HCEC 1CT (cell line): ENCODE measurements at regions not wholly inside any gene's neighbourhood (a gene's known extent, or its start where the extent isn't known, plus 50 kb on each side); places are given as distances from the start of the nearest gene placed in this dataset.
A peak's percentile ranks its signal among the peaks of the same experiment; 100 is the strongest.
"Not testable (repeated sequence)": the region's sequence is repeated elsewhere in the genome, so short reads cannot be mapped to it uniquely, and the experiment has no call there.

ENCODE experiments used
- DNase-seq: peaks from one replicate; pipeline ENCODE4 v3.0.0-alpha.2; 2017

- peak; percentile 8 for DNase-seq
Observed at GRCh38 chr6:145540741-145541140, 194.6 kb downstream of the EPM2A start.

- DNase-seq: peak; percentile 82
Observed at GRCh38 chr6:145544041-145544440, 191.3 kb downstream of the EPM2A start.

DNA sequence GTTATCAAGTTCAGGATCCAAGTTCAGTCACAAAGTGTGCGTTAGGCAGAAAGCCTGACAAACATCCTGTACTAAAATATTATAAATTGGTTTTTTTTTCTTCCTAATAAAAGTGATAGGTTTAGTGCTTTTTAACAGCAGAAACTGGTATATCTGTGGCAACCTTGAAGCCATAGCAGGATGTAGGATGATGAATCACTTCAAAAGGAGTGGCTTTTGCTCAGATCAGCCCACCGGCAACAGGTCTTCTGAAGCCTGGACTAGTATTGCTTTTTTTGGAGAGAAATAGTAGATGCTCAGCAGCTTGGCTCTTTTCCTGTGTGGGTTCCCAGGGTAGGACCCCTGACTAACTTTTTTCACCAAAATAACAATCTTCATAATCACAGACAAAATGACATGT is 190.8 kb downstream of the EPM2A start:
- DNase-seq: no peak

DNA sequence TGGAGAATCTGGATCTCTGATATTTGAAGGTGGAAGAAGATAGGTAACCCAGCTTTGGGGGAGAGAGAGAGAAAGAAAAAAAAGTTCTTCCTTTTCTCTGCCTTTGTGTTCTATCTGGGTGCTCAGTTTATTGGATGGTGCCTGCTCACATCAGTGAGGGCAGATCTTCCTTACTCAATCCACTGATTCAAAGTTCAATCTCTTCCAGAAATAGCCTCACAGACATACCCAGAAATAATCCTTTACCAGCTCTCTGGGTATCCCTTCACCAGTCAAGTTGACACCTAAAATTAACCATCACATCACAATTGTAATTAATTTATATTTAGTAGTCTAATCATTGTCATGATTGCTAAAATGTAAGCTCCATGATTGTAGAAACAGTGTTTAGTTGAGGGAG is 189.1 kb downstream of the EPM2A start:
- DNase-seq: no peak

GRCh38 chr6:145547594-145548335 is 187.6 kb downstream of the EPM2A start:
- DNase-seq: no peak

DNA sequence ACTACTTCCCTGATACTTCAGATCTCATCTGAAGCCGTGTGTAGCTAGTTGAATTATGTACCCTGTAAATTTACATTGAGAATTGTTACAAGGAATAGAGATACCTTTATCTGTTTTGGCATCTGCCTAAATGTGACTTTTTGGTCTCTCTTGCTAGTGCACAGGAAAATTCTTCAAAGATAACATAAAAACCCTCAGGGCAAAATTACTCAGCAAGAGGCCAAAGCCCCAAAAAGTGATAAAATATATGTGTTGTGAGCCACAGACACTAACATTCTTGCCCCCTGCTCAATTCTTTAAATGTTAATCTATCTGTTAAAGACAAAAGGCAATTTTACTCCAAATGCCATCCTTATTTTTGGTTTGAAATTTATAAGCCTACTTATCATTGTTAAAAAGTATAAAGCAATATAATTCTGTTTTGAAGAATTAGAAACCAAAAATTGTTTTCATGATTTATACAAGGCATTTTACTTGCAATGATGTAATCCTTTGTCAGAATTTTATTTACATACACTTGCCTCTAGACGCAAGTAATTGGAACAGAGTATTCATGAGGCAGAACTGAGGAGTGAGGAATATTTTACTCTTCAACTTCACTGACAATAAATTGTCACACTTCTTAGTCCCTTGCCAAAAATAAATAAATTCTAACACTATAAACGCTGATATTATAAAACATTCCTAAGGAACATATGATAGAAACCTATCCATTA is 186.2 kb downstream of the EPM2A start:
- DNase-seq: no peak

GRCh38 chr6:145551164-145551563 is 184.2 kb downstream of the EPM2A start:
- DNase-seq: no peak

GRCh38 chr6:145555084-145555483 is 180.2 kb downstream of the EPM2A start:
- DNase-seq: no peak

- no peak for DNase-seq
Observed at GRCh38 chr6:145557474-145557873, 177.8 kb downstream of the EPM2A start.

- DNase-seq: no peak
Observed at GRCh38 chr6:145559836-145560235, 175.5 kb downstream of the EPM2A start.

DNA sequence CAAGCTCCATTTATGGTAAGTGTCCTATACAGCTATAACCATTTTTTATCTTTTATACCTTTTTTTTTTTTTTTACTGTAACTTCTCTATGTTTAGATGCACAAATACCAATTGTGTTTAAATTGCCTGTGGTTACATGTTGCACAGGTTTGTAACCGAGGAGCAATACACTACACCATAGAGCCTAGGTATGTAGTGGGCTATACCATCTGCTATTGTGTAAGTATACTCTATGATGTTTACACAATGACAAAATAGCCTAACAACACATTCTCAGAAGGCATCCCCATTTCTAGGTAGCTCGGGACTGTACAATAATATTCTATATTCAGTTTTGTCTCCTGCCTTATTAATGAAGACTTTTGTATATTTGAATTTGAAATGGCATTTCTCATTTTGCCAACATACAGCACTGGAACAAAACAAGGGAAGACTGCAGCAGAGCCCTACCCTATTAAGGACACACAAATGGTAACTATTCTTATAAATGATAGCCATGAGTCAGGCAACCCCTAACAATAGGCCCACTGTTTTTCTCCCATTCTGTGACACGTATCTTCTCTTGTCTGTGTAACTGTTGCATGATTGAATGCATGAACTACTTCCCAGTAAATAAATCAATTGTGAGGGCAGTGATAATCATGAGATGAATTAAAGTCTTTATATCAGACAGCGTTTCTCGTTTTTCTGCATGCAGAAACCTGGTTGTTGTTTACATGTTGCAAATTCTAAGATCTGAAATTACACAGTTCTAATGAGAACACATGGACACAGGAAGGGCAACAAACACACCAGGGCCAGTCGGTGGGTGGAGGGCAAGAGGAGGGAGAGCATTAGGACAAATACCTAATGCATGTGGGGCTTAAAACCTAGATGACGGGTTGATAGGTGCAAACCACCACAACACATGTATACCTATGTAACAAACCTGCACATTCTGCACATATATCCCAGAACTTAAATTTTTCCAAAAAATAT is 173.9 kb downstream of the EPM2A start:
- DNase-seq: no peak

DNA sequence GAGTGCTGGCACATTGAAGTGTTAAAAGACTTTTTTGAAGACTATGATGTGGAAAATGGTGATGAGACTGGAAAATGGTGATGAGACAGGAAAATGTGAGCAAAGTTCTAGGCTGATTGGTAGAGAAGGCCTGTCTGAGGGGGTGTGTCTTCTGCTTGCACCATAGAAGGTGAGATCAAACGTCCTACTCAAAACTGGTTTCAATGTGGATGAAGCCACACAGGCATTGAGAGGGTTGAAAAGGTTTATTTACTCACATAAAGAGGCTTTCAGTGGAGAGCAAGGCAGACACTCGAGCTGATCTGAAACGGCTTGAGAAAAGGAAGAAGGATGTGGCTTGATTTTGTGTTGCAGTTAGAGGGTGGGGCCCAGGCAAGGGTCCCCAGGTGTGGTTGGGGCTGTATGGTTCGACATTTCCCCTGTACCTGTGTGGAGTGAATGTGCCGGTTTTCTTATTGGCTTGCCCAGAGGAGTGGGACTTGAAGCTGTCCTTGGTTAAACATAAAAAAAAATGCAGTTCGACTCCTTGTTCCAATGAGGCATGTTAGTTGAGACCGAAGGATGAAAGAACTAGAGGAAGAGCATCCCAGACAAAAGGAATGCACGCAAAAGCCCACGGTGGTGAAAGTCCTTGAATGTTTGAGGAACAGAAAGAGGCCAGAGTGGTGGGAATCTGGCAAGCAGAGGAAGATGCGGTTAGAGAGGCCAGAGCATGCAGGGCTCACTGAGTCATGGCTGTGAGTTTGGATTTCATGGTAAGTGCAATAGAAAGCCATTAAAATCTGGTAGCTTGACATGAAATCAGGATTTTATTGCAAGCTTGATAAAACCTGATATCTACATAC is 172.3 kb downstream of the EPM2A start:
- no peak for DNase-seq

- no peak for DNase-seq
Observed at GRCh38 chr6:145564553-145564952, 170.8 kb downstream of the EPM2A start.

DNA sequence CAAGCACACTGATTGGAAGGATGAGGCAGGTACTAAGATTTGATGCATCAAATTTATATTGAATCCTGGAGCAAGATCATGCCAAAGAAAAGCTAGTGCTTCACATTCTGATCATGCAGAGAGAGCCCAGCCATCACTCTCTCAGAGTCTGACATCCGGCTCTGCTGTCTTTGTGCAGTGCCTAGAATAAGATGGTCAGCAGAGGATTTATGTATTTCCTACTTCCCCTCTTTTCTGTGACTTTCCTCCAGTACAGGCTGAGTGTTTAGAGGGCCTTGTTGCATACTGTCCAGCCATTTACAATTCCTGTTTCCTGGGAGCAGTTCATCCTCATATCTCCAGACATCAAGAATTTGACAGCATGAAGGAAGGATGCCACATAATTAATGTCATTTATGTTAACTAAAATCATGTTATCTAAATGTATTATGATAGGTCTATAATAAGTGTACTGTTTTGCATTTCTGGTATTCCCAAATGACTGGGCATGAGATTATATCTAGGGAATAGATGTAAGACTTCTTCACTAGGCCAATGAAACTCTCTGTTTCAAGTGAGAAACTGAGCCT is 167.6 kb downstream of the EPM2A start:
- no peak for DNase-seq

DNA sequence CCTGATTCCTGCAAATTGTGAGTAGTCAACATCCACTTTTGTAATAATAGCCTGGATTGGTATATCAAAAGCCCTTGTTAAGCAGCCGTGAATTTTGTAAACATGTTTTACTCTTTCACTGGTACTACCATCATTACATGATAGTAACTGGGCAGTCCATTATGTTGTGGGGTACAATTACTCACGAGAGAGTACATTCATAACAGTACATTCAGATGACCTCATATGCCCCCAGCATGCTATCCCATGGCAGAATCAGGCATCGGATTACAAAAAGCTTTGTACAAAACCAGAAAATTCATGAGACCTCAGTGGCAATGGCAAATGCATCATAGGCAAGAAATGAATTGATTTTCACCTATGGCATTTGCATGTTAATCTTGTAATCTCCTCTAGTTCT is 166.2 kb downstream of the EPM2A start:
- peak; percentile 73 for DNase-seq

GRCh38 chr6:145570336-145570735 is 165.0 kb downstream of the EPM2A start:
- not testable (repeated sequence) for DNase-seq

- not testable (repeated sequence) for DNase-seq
Observed at GRCh38 chr6:145574269-145574668, 161.1 kb downstream of the EPM2A start.
